AG04450 (cell line): ENCODE measurements at regions not wholly inside any gene's neighbourhood (a gene's known extent, or its start where the extent isn't known, plus 50 kb on each side); places are given as distances from the start of the nearest gene placed in this dataset.

ENCODE experiments used
- CTCF ChIA-PET: fragments of 300-600, 350-600 bp; formaldehyde crosslinking; extraction: SDS; loops from one replicate; lab custom pipeline; 2022; ENCODE audit warnings: antibody characterized with exemption, inconsistent platforms; lab: Charles Lee
- POLR2A ChIA-PET: fragments of 350-600 bp; formaldehyde crosslinking; extraction: SDS; loops from one replicate; lab custom pipeline; 2021; ENCODE audit warnings: antibody characterized with exemption, inconsistent platforms; lab: Yijun Ruan, JAX
- DNase-seq: peaks from one replicate; pipeline ENCODE4 v3.0.0-alpha.2; 2011; ENCODE audit warnings: low read depth, low spot score
- H3K27ac ChIP-seq: one replicate; pipeline ENCODE4 v1.5.1; 2012; ENCODE audit warnings: low read depth, low read length, control low read depth
- H3K27me3 ChIP-seq: one replicate; pipeline ENCODE4 v1.6.0; 2012; ENCODE audit warnings: low read length; ENCODE audit not compliant: control insufficient read depth, insufficient read depth
- H3K4me3 ChIP-seq: 2 replicates; pipeline ENCODE4 v1.5.1; 2011; ENCODE audit warnings: mild to moderate bottlenecking, low read depth, low read length, control low read depth
- H3K9me3 ChIP-seq: 2 replicates; pipeline ENCODE4 v1.5.1; 2012; ENCODE audit warnings: low read length; ENCODE audit not compliant: control insufficient read depth, insufficient read depth
- TF ChIP-seq, protein P1 (sequence below): IDR thresholded peaks from 2 replicates; pipeline ENCODE4 v1.5.1; 2011; ENCODE audit warnings: low read depth, low read length, control low read depth, inconsistent platforms

DNA sequence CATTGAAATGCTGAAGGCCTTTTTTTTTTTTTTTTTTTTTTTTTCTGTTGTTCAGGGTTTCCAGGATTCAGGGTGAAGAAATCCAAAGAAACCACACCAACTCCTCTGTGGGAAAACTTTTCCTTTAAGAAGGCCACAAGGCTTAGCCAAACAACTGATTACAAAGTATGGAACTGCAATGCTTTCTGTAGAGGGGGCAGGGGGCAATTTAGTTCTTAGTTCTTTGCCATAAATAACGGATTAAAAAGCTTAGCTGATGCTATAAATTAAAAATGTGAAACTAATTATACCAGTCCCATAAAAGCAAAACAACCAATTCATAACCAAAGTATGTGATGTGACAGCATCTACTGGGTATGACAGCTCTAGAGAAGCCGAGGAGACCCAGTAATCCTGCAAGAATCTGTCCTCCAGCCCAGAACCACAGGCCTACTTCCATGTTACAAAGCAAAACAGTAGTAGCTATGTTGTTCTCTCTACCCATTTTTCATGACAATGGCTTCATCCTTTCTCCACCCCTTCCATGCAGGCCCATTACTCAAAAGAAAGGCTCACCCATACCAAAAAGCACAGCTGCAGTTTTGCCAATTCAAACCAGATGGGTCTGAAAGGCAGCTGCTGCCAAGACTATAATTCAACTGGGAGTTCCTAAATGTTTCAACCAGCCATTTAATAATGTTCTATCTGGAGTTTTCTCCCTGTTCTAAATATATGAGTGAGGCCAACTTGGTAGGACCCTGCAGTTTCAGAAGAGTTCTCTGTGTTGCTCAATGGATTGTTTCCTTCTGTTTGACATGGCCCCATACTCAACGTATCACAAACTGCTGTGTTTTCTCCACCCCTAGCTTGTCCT lies 167.1 kb upstream of the ZFHX3 start:
- Histone ChIP-seq H3K27ac (peak overlapping the region; percentile 50), H3K27me3 (no peaks in the 10 kb centered on the region), H3K4me3 (no peak overlapping the region), H3K9me3 (peaks cover 7% of the 10 kb centered on the region)
- DNase-seq: peak; percentile 65
- CTCF ChIA-PET: interaction anchor here (1.1 to 1.8 kb wide), 2 partner anchors 13 to 712 kb away, joined by 5 to 9 read pairs; no protein-coding TSS in a partner anchor
- TF ChIP-seq, protein P1, sequence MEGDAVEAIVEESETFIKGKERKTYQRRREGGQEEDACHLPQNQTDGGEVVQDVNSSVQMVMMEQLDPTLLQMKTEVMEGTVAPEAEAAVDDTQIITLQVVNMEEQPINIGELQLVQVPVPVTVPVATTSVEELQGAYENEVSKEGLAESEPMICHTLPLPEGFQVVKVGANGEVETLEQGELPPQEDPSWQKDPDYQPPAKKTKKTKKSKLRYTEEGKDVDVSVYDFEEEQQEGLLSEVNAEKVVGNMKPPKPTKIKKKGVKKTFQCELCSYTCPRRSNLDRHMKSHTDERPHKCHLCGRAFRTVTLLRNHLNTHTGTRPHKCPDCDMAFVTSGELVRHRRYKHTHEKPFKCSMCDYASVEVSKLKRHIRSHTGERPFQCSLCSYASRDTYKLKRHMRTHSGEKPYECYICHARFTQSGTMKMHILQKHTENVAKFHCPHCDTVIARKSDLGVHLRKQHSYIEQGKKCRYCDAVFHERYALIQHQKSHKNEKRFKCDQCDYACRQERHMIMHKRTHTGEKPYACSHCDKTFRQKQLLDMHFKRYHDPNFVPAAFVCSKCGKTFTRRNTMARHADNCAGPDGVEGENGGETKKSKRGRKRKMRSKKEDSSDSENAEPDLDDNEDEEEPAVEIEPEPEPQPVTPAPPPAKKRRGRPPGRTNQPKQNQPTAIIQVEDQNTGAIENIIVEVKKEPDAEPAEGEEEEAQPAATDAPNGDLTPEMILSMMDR: no peak
- POLR2A ChIA-PET: interaction anchor here (0.6 to 1.6 kb wide), 7 partner anchors 13 to 730 kb away, joined by 3 to 10 read pairs (median 4); no protein-coding TSS in a partner anchor

GRCh38 chr16:73213732-73214455 lies 166.0 kb upstream of the ZFHX3 start:
- no peak for DNase-seq
- Histone ChIP-seq H3K27ac (peak overlapping the region; percentile 21), H3K9me3 (peaks cover 9% of the 10 kb centered on the region), H3K4me3 (no peak overlapping the region), H3K27me3 (no peaks in the 10 kb centered on the region)
- ChIA-PET POLR2A (interaction anchor here (0.6 to 1.6 kb wide), 5 partner anchors 12 to 568 kb away, joined by 3 to 10 read pairs (median 4); no protein-coding TSS in a partner anchor), CTCF (interaction anchor here (0.5 to 1.8 kb wide), 5 partner anchors 12 to 1332 kb away, joined by 3 to 9 read pairs (median 4); no protein-coding TSS in a partner anchor)
- TF ChIP-seq, protein P1: no peak

GRCh38 chr16:73212431-73212830 lies 164.5 kb upstream of the ZFHX3 start:
- Histone ChIP-seq H3K27me3 (no peaks in the 10 kb centered on the region), H3K4me3 (no peak overlapping the region), H3K27ac (no peak overlapping the region), H3K9me3 (peaks cover 9% of the 10 kb centered on the region)
- POLR2A ChIA-PET: interaction anchor here (0.6 kb wide), 2 partner anchors 34 to 154 kb away, joined by 3 to 6 read pairs; no protein-coding TSS in a partner anchor
- TF ChIP-seq, protein P1: no peak
- CTCF ChIA-PET: interaction anchor here (1.5 to 2.7 kb wide), 2 partner anchors 11 to 36 kb away, joined by 3 to 7 read pairs; no protein-coding TSS in a partner anchor
- DNase-seq: no peak

DNA sequence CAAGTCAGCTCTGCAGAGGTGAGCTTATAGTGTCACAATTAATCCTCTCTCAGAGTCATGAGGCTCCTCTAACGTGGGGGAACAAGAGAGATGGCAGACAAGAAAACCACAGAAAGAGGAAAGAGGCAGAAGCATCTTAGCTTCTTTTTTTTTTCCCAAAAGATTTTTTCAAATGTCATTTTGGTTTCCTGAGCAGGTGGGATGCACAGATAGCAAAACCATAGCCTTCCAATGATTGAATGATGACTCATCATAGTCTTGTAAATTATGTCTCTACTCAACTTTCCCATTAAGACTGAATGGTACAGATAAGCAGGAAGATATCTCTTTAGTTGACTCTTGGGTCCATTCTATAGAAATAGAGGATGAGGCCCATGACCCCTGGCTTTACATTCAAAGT lies 162.8 kb upstream of the ZFHX3 start:
- Histone ChIP-seq H3K27me3 (no peaks in the 10 kb centered on the region), H3K27ac (no peak overlapping the region), H3K9me3 (peaks cover 2% of the 10 kb centered on the region; the same call in 1 of the 2 replicates), H3K4me3 (no peak overlapping the region)
- POLR2A ChIA-PET: no interaction called here
- CTCF ChIA-PET: interaction anchor here (0.7 to 2.7 kb wide), 2 partner anchors 34 to 188 kb away, joined by 3 to 7 read pairs; no protein-coding TSS in a partner anchor
- DNase-seq: no peak
- TF ChIP-seq, protein P1: no peak
